NCI-H1417 (cell line): ENCODE measurements at regions not wholly inside any gene's neighbourhood (a gene's known extent, or its start where the extent isn't known, plus 50 kb on each side); places are given as distances from the start of the nearest gene placed in this dataset.

Experiments
- DNase-seq, 3 experiments: peaks; one replicate each; lab custom pipeline; 2025; lab: John Stamatoyannopoulos, UW

DNA sequence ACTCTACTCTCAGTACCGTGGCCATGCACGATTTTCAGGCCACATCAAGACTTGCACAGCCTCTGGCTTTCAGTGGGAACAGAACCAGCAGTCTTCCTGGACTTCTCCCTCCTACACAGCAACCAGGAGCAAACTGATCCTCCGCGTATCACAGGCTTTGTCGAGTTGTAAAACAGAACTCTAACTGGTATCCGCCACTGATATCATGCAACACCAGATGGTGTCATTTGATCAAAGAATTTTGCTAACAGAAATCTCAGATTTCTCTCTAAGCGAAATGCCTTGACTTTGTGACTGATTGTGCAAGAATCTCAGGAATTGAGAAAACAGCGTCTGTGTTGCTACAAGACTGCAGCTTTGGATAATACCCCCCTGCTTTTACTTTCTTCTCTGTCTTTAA, 85.7 kb downstream of the COPS8 start:
- DNase-seq: no peak

DNA sequence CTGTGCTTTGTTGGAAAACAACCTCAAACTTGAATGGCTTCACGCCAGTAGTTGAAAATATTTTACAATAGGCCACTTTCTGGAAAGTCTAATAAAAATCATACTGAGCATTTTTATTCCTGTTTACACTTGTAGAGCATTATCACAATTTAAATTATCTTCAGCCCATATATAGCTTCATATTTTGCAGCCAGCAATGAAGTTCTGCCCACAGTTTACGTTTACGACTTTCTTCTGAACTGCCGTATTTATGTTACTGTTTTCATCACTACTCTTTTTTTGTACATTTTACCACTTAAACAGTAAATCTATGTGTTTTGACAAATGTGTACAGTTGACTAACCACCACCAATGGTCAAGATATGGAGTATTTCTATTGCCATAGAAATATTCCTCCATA, 86.2 kb downstream of the COPS8 start:
- DNase-seq: no peak

DNA sequence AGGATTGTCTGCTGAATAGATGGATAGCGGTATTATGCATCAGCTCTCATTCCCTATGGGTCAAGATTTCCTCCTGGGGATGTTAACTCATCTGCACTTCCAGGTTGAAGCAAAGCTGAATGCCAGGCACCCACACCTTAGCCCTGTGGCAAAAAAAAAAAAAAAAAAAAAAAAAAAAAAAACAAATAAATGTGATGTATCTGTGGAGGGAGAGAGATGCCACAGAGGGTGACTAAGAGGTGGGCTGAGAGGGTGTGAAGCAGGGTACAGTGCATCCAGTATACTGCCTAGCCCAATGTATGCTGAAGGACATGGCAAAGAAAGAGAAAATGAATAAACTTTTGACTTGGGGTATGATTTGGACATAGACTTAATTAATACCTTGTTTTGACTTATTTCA, 91.4 kb downstream of the COPS8 start:
- DNase-seq: no peak

DNA sequence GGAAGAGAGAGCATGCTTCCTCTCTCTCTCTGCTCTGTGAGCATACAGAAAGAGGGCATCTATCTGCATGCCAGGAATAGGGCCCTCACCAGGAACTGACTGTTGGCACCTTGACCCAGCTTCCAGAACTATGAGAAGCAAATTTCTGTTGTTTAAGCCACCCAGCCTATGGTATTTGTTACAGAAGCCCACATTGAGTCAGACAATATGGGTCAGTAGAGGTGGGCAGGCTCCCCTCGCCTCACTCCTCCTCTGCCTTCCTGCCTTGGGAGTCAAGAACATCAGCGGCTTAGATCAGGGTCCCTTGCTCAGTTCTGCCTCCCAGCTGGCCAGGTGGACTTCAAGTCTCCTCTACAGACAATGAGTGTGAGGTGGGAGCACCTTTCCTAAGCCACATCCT, 92.3 kb downstream of the COPS8 start:
- no peak for DNase-seq

DNA sequence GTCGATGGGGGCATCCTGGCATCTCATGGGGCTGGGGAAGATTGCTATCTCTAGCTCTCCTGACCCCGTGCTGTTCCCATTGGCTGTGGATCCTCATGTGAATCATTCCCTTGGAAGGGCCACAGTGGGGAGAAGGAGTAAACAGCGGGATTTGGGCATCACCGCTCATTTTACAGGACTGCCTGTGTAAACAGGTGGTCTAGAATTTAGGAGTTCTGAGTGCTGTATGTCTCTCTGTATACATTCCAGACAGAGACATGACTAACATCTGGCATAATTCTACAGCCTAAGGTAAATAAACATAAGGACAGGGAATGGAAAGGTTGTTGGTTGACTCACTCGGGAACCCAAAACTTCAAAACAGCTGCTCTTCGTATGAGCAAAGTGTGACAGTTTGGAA, 92.7 kb downstream of the COPS8 start:
- DNase-seq: no peak

DNA sequence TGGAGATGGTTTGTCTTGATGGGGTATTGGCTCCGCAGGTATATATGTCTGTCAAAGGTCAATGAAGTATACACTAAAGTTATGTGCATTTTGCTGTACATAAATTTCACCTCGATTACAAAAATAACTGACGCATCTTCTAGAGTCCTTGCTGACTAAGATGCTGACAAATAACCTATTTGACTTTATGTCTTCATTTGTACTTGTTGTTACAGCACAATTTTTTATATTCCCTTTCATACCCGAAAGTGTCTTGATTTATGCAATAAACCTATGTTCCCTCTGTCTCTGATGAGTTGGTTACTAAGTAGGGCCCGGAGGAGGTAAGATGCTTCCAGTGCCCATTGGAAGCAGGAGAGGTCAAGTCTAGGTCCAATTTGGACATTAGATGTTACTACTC, 93.5 kb downstream of the COPS8 start:
- no peak for DNase-seq

DNA sequence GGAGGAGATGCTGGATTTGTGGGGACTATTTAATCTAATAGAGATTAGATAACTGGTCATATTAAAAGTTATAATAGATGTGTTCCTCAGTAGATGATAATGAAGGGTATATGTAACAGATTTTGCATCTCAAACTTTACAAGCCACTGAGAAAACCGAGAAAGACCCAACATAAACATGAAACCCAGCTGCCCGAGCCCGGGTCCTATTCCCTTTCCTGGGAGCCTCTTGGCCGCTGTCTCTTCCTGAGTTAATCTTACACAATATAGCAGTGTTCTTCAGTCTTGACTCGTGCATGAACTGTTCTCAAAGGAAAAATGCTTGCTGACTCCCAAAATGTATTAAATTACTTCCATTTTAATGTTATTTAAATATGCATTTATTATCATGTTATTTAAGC, 94.5 kb downstream of the COPS8 start:
- no peak for DNase-seq

DNA sequence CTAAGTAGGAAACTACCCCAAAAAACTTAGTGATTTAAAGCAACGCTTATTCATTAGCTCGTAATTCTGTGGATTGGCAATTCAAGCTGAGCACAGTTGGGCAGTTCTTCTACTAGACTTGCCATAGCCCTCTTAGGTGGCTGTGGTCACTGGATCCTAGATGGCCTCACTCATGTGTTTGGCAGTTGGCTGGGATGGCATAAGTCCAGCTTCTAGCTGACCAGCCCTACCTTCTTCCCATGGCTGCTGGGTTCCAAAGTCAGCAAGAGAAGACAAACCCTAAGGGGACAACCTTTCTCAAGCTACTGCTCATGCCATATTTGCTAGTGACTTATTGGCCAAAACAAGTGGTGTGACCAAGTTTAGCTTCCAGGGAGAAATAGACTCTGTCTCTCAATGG, 95.3 kb downstream of the COPS8 start:
- DNase-seq: no peak

DNA sequence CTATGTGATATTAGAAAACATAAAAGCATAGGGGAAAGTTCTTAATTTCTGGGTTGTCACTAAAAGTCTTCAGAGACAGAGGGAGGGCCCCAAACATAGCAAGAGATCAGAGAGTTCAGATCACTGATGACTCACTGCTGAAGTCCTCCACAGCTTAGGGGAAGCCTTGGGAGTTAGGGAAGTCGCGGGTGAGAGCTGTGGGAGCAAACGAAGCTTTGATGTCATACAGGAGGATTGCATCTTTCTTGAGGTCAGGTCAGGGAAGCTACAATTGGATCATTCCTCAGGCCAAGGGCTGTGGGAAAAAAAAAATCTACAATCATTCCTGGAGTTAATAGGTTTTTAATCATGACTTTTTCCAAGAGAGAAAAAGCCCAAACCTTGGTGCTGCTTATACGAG, 96.2 kb downstream of the COPS8 start:
- DNase-seq: no peak

DNA sequence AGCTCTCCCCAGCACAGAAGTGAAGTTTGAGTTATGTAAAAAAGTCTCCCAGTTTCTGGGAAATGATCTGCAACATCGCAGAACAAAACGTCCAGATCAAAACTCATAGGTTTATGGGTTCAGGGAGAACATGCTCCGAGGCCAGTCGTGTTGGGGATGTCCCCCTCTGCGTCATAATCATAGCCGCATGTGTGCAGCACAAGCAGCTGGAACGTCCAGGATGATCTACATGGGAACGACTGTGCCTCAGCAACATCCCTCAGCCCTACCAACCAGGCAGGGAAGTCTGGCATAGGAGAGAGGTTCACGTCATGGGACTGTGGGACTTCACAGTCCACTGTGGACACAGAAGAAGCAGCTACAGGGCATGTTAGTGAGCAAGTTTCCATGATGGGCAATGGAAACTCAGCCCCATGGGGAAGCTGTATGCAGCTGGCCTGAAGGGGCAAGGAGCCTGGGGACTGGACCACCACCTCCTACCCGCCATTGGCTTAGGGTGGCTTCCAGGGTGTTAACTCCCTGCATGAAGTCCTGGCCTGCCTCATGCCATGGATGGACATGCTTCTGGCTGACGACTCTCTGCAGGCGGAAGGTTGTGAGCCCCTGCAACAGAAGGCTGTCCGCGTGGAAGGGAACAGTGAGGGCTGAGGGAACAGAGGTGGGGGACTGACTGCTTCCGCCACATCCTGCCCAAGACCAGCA, 96.9 kb downstream of the COPS8 start:
- DNase-seq: no peak

DNA sequence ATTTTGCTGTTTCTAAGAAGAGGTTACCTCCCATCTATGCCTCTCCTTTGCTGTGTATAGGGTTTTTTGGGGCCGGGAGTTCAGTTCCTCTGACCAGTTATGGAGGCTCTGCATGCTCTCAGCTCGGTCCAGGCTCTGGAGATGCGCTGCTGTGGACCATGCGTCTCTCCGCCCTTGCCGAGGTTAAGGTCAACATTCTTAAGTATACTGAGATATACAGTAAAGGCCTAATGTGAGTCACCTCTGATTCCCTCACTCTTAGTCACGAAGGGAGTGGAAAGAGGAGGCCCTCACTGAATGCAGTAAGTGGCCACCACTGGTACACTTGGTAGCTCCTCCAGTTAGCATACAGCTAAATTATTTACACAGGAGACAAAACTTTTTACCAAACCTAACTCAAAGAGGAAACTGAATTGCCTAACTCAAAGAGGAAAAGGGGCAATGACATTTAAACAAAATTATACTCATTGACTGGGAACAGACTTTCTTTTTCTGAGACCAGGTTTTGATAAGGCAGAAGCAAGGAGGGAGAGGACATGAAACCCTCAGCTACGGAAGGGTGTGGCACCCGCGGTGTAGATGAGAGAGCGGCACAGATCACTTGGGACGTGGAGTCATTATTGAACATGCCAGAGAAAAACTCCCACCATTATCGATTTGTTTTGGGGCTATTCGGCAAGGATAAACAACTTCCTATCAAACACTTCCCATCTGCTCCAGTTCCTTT, 98.7 kb downstream of the COPS8 start:
- DNase-seq: no peak

DNA sequence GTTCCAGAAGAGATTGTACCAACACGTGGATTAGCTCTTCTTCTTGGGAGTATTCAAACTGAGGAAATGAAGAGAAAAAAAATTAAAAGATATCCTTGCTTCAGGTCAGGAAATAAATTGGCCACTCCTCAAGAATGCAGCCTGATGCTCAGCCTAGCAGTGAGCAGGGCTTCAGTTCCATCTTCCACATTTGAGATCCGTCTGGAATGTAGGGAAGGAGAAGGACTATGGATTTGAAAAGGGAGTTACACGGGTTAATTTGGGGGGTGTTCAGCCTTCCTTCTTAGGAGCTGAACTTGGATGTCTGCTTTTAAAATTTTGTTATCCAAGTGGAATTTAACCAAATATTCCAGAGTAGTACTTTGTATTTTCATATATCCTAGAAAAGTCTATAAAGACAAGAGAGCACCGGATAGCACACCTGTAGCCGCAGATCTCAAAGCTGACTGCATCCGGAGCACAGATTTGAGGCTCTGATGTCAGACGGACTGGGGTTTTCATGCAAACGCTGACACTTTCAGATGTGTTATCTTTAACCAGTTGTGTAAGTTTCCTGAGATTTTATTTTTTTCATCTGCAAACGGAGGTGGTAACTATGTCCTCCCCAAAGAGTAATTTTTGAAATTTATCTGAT, 99.3 kb downstream of the COPS8 start:
- DNase-seq: no peak

DNA sequence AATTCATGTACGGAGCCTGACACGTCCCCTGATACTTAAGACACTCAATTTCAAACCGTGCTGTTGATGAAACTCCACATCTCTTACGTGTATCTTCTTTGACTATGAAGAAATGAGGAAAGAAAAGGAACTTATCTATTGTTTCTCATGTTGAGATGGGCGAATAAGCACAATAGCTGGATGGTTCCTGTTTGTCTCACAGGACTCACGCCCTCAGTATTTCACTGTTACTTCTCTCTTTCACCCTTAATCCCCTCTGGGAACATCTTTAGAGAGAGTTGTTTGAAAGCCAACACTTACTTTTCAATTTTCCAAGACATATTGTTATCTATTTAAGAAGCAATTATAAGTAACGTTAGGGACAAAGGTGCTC, 99.8 kb downstream of the COPS8 start:
- no peak for DNase-seq

DNA sequence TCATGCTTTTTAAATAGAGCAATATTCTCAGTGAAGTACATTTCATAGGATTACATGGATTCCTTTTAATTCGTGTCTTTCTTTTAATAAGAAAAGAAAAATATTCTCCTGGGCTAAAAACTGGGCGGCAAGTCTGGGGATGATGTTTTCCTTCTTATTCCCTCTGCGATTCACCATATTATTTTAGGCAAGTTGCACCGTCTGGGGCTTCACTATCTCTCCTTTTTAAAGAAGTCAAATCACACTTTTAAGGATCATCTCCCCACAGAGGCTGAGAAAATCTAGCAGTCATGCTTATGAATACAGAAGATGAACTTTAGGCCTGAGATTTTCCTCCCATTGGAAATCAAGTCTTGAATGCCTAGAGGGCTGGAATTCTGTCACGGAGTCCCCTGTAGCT, 104.1 kb downstream of the COPS8 start:
- no peak for DNase-seq

DNA sequence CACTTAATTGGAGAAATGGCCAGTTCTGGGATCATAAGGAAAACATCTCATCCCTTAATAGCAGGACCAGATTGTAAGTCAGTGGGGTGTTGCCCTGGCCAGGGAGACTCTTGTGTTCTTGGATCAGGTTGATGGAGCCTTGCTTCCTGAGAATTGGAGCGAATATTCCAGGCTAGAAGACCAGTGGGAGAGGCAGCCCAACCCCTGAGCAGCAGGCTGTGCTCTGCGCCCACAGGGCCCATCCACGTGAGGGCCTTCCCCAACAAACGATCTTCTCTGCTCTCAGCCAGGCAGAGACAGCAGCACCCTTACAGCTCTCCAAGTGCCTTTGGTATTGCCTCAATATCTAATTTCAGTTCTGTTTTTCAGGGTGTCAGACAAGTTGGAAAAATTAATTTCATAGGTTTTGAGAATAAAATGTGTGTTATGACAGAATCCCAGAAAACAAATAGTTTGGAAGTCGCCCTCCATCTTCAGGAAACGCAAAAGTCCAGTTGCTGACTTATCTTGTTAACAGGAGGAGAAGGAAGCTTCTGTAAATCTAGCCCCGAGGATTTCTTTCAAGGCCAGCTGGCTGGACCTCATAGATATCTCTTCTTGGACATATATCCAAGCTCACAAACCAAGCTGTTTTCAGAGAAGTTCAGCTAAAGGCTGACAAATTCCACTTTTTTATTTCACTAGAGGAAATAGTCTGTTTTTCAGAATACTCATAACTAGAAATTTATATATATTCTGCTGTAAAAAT, 105.5 kb downstream of the COPS8 start:
- DNase-seq: no peak

DNA sequence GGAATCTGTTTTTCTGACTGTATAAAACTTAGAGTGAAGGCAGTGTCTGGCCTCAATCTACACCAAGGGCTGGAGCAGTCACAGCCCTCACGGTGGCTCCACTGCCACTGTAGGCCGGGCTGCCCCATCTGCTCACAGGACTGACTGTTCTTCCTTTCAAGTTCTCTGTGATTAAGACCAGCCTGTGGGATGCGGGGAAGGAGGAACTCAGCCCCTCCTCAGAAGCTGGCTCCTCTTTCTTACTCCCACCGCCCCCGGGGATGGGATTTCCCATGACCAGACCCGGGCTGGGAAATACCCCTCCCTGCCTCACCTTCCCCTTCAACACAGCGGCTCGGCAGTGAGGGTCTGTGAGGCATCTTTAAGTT, 106.0 kb downstream of the COPS8 start:
- DNase-seq: no peak

DNA sequence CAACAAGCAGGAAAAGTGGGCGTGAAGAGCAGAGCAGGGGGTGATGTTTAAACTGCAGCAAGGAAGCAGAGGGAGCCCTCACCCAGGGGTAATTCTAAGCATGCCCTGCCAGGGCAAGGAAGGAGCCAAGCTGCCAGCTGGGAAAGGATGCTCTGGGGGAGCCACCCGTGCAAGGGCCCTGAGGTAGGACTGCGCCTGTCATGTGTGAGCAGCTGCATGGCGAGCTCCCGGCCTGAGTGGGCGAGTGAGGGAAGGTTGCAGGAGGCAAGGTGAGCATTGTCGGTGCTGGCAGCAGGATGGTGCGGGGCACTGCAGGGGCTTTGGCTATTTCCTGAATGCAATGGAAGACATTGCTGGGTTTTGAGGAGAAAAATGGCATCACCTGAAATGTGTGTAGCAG, 107.2 kb downstream of the COPS8 start:
- no peak for DNase-seq

DNA sequence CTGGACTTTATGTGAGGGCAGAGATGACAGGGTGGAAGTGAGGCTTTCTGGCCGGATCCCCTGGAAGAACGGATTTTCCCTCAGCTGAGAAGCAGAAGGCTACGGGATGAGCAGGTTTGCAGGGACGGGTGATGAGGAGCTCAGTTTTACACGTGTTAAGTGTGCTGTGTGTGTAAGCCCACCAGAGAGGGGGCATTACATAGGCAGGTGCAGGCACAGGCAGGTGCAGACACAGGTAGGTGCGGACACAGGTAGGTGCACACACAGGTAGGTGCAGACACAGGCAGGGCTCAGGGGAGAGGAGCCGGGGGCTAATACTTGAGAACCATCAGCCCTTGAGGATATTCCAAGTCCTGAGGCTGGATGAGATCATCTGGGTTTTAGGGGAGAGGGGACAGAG, 107.7 kb downstream of the COPS8 start:
- no peak for DNase-seq

DNA sequence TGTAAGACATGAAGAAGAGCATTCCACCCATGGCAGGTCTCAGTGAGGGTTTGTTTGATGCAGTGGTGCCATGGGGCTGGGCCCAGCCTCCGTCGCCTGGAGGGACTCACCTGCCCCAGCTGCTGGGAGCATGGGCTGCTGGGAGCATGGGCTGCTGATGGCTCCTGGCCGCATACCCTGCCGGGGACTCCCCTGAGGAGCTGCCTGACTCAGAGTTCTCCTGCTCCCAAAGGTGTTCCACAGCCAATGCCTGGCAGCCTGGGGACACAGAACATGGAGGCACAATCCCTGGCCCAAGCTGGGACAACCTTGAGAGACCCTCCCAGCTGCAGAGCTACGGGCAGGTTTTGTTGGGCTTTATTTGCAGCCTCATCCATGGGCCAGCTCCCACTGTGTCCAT, 108.4 kb downstream of the COPS8 start:
- no peak for DNase-seq

DNA sequence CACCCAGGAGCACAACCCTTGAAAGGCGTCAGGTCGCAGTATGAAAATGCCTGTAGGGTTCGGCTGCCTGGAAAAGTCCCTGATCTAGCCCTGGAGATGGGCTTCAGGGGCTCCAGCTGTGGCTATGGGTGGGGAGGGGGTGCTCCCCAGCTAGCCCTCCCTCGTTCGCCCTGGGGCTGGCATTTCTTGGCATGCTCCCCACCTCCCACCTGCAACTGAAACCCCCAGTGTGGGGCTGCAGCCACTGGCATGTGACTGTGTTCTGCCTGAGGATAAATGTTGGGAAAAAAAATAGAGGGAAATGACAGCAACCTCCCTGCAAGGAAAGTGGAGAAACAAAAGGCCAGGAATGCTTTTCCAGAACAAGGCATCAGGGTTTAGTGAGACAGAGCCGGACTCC, 109.2 kb downstream of the COPS8 start:
- DNase-seq: no peak

DNA sequence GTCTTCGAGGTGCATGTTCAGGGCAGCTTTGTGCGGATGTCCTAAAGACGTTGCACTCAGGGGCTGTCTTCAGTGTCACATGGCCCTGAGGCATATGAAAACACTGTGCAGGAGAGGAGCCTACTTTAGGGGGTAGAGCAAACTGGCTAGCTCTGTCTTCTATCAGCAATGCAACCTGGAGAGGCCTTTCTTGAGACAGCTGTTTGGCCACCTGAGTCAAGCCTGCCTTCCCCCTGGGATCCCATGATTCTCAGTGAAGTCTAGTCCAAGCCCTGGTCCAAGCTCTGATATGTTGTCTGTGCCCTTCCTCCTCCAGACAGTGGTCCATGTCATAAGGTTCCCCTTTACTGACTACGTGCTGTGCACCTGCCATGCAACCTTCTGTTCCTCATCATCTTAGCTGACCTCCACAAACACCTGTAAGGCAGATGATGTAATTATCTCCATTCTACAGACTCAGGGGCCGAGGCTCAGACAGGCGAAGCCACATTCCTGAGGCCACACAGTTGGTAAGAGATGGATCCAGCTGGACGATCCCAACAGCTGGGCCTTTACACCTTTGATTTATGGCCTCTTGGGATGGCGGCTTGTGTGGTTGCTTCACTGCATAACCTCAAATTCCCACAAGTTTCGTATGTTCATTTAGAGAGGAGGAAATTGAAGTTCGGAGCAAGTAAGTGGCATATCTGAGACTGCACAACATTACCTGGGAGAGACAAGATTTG, 109.9 kb downstream of the COPS8 start:
- DNase-seq: no peak

DNA sequence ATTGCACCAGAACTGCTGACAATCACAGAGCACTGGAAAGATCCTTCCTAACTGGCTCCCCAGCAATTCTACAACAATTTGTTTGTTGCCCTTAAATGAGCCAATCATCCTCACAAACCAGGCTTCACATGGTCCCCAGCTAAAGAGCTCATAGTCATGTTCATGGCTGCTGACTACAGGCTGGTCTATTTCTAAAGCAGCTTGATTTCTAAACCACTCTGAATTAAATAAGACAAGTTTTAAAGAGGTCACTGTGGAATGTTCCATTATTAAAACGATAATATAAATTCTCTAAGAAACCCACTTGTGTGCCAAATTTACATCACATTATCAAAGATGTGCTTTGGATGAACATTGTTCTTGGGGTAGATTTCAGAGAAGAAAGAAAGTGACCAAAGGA, 110.7 kb downstream of the COPS8 start:
- DNase-seq: no peak
